ENCODE measurements at regions not wholly inside any gene's neighbourhood (a gene's known extent, or its start where the extent isn't known, plus 50 kb on each side); places are given as distances from the start of the nearest gene placed in this dataset.
"Not testable (repeated sequence)": the region's sequence is repeated elsewhere in the genome, so short reads cannot be mapped to it uniquely, and the experiment has no call there.

DNA sequence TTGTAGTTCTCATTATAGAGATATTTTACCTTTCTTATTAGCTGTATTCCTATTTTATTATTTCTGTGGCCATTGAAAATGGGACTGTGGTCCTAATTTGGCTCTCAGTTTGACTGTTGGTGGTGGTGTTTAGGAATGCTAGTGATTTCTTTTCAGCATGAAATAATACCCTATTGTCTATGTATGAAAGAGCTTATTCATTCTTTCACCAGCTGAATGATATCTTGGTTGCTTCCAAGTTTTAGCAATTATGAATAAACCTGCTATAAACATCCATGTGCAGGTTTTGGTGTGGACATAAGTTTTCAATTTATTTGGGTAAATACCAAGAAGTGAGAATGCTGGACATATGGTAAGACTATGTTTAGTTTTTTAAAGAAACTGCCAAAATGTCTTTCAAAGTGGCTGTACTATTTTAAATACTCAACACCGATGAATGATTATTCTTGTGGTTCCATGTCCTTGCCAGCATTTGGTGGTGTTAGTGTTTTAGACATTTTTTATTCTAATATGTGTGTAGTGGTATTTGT is 501.6 kb upstream of the GYPC start:
- Mint-ChIP-seq H3K27me3 (ENCODE audit: unreplicated experiment) (no peaks in the 10 kb centered on the region), H3K9me3 (ENCODE audit: unreplicated experiment) (no peaks in the 10 kb centered on the region), H3K36me3 (ENCODE audit: low read depth, unreplicated experiment) (no peaks in the 10 kb centered on the region), H3K4me1 (ENCODE audit: unreplicated experiment) (no peaks in the 10 kb centered on the region), H3K4me3 (ENCODE audit: unreplicated experiment) (no peak overlapping the region), H3K27ac (ENCODE audit: unreplicated experiment) (no peak overlapping the region)
- DNase-seq (ENCODE audit: low spot score), result no peak
- TF ChIP-seq, protein P1, sequence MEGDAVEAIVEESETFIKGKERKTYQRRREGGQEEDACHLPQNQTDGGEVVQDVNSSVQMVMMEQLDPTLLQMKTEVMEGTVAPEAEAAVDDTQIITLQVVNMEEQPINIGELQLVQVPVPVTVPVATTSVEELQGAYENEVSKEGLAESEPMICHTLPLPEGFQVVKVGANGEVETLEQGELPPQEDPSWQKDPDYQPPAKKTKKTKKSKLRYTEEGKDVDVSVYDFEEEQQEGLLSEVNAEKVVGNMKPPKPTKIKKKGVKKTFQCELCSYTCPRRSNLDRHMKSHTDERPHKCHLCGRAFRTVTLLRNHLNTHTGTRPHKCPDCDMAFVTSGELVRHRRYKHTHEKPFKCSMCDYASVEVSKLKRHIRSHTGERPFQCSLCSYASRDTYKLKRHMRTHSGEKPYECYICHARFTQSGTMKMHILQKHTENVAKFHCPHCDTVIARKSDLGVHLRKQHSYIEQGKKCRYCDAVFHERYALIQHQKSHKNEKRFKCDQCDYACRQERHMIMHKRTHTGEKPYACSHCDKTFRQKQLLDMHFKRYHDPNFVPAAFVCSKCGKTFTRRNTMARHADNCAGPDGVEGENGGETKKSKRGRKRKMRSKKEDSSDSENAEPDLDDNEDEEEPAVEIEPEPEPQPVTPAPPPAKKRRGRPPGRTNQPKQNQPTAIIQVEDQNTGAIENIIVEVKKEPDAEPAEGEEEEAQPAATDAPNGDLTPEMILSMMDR (IDR thresholded peaks at IDR 0.05; ENCODE audit: unreplicated experiment), result no peak

DNA sequence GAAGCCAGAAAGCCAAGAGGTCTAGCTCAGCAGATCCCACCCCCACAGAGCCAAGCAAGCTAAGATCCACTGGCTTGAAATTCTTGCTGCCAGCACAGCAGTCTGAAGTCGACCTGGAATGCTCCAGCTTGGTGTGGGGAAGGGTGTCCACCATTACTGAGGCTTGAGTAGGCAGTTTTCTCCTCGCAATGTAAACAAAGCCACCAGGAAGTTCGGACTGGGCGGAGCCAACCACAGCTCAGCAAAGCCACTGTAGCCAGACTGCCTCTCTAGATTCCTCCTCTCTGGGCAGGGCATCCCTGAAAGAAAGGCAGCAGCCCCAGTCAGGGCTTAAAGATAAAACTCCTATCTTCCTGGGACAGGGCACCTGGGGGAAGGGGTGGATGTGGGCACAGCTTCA is 495.0 kb upstream of the GYPC start:
- H3K9me3 Mint-ChIP-seq (ENCODE audit: unreplicated experiment); H3K4me3 Mint-ChIP-seq (ENCODE audit: unreplicated experiment); H3K27ac Mint-ChIP-seq (ENCODE audit: unreplicated experiment); H3K27me3 Mint-ChIP-seq (ENCODE audit: unreplicated experiment); H3K4me1 Mint-ChIP-seq (ENCODE audit: unreplicated experiment); H3K36me3 Mint-ChIP-seq (ENCODE audit: low read depth, unreplicated experiment); DNase-seq (ENCODE audit: low spot score): not testable (repeated sequence)

DNA sequence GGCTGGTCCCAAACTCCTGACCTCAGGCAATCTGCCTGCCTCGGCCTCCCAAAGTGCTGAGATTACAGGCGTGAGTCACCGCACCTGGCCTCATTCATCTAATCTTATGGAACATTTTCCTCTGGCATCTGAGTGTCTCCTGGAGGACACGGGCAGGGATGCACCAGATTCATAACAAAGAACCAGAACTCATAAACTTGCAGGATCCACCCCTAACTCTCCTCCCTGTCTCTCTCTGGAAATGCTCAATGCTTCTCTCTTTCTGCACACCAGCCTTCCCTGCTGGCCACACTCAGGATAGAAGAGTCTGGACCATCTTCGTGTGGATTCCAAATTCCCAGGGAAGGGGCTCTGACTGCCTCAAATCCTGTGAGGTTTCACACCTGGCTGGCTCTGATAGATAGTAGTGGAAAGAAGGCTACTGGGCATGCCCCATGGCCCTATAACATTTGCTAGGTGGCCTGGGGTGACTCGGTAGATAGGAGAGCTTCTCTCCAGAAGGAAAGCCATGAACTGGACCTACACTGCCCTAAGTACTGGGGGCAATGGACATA is 483.2 kb upstream of the GYPC start:
- no peak for DNase-seq (ENCODE audit: low spot score)
- Mint-ChIP-seq H3K4me3 (ENCODE audit: unreplicated experiment) (no peak overlapping the region), H3K4me1 (ENCODE audit: unreplicated experiment) (no peaks in the 10 kb centered on the region), H3K36me3 (ENCODE audit: low read depth, unreplicated experiment) (no peaks in the 10 kb centered on the region), H3K27me3 (ENCODE audit: unreplicated experiment) (peaks cover 4% of the 10 kb centered on the region), H3K27ac (ENCODE audit: unreplicated experiment) (no peak overlapping the region), H3K9me3 (ENCODE audit: unreplicated experiment) (no peaks in the 10 kb centered on the region)
- TF ChIP-seq, protein P1 (IDR thresholded peaks at IDR 0.05; ENCODE audit: unreplicated experiment), result no peak

DNA sequence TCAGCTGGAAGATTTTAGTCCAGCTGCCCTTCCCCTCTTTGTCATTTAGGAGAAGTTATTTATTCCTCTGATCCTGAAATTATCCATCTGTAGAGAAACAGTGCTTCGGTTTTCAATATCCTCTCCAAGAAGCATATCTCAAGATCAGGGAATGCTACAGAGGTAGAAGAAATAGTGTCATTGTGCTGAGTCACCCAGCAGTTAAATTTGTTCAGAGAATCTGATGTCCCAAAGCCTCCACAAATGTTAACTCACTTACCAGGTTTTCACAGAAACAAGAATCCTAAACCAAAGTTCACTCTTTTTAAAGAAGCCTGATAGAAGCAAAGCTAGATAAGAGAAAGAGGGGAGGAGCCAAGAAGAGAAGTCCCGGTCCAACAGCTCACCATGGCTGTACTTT is 480.7 kb upstream of the GYPC start:
- DNase-seq (ENCODE audit: low spot score), result no peak
- Mint-ChIP-seq H3K27me3 (ENCODE audit: unreplicated experiment) (peaks cover 1% of the 10 kb centered on the region), H3K9me3 (ENCODE audit: unreplicated experiment) (no peaks in the 10 kb centered on the region), H3K4me1 (ENCODE audit: unreplicated experiment) (no peaks in the 10 kb centered on the region), H3K36me3 (ENCODE audit: low read depth, unreplicated experiment) (no peaks in the 10 kb centered on the region), H3K27ac (ENCODE audit: unreplicated experiment) (no peak overlapping the region), H3K4me3 (ENCODE audit: unreplicated experiment) (no peak overlapping the region)
- TF ChIP-seq, protein P1 (IDR thresholded peaks at IDR 0.05; ENCODE audit: unreplicated experiment), result no peak

DNA sequence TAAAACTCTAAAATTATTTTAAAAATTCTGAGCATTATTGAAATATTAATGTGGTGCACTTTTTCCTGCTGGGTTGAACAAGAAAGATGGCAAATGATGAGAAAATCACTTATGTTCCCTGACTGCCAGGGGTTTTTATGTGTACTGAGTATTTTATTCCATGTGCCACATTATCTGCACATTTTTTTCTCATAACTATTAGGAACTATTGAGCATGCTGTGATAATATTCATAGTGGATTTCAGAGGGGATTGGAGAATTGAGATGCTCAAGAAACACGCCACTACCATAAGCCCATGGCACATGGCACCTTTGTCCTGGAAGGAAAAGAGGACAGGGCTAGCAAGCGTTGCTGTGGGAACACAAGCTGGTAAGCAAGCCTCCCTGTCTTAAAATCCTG is 478.5 kb upstream of the GYPC start:
- TF ChIP-seq, protein P1 (IDR thresholded peaks at IDR 0.05; ENCODE audit: unreplicated experiment), result no peak
- Mint-ChIP-seq H3K36me3 (ENCODE audit: low read depth, unreplicated experiment) (no peaks in the 10 kb centered on the region), H3K27ac (ENCODE audit: unreplicated experiment) (no peak overlapping the region), H3K4me1 (ENCODE audit: unreplicated experiment) (no peaks in the 10 kb centered on the region), H3K27me3 (ENCODE audit: unreplicated experiment) (no peaks in the 10 kb centered on the region), H3K4me3 (ENCODE audit: unreplicated experiment) (no peak overlapping the region), H3K9me3 (ENCODE audit: unreplicated experiment) (no peaks in the 10 kb centered on the region)
- DNase-seq (ENCODE audit: low spot score), result no peak

Measured in endothelial cell (in vitro differentiated cells).